HCT116 (cell line): ENCODE measurements at regions not wholly inside any gene's neighbourhood (a gene's known extent, or its start where the extent isn't known, plus 50 kb on each side); places are given as distances from the start of the nearest gene placed in this dataset.

Source experiments
- CEBPB ChIP-seq: IDR thresholded peaks from 2 replicates; pipeline ENCODE4 v1.6.1; 2012; ENCODE audit warnings: low read depth
- EZH2 ChIP-seq: fragments of 200-600 bp; sonication (generic); IDR thresholded peaks from 2 replicates; pipeline ENCODE4 v1.6.1; 2017; ENCODE audit warnings: antibody characterized with exemption, mixed run types
- EZH2phosphoT487 ChIP-seq: fragments of 200-600 bp; IDR thresholded peaks from 2 replicates; pipeline ENCODE4 v1.6.1; 2018; ENCODE audit warnings: antibody characterized with exemption, borderline replicate concordance
- POLR2A ChIP-seq: IDR thresholded peaks from 2 replicates; pipeline ENCODE4 v1.7.0; 2011; ENCODE audit warnings: borderline replicate concordance; ENCODE audit not compliant: insufficient read depth, insufficient read length; ENCODE audit errors: extremely low read depth
- POLR2AphosphoS5 ChIP-seq: IDR thresholded peaks from 2 replicates; pipeline ENCODE4 v1.6.1; 2011; ENCODE audit warnings: mild to moderate bottlenecking, low read depth, low read length, moderate library complexity
- RAD21 ChIP-seq: IDR thresholded peaks from 2 replicates; pipeline ENCODE4 v1.6.1; 2012; ENCODE audit warnings: low read depth, mild to moderate bottlenecking
- SIN3A ChIP-seq: IDR thresholded peaks from 2 replicates; pipeline ENCODE4 v1.6.1; 2012; ENCODE audit warnings: low read depth
- ZFX ChIP-seq: fragments of 450-650 bp; IDR thresholded peaks from 2 replicates; pipeline ENCODE4 v1.6.1; 2017
- TF ChIP-seq, protein P1 (sequence below): IDR thresholded peaks from 2 replicates; pipeline ENCODE4 v1.6.1; 2012
- TF ChIP-seq, protein P2 (sequence below), 3 experiments: fragments of 200-600 bp in 1 of 3; sonication (generic) in 1 of 3; IDR thresholded peaks in 2 of 3; conservative IDR thresholded peaks in 1 of 3; 2 replicates each; pipeline ENCODE4 v1.5.1; 2012 to 2017; ENCODE audit warnings: low read depth in 2 of 3, low read length in 2 of 3, antibody characterized with exemption in 1 of 3, borderline replicate concordance in 1 of 3, control low read depth in 1 of 3, mild to moderate bottlenecking in 1 of 3, mixed read lengths in 1 of 3, mixed run types in 1 of 3, moderate library complexity in 1 of 3; ENCODE audit not compliant: insufficient read depth in 1 of 3
- TF ChIP-seq, protein P3 (sequence below): IDR thresholded peaks from 2 replicates; pipeline ENCODE4 v1.6.1; 2012; ENCODE audit warnings: low read depth
- TF ChIP-seq, protein P4 (sequence below): IDR thresholded peaks from 2 replicates; pipeline ENCODE4 v1.6.1; 2011; ENCODE audit warnings: mild to moderate bottlenecking, low read length, moderate library complexity; ENCODE audit not compliant: insufficient replicate concordance; ENCODE audit errors: extremely low read depth

DNA sequence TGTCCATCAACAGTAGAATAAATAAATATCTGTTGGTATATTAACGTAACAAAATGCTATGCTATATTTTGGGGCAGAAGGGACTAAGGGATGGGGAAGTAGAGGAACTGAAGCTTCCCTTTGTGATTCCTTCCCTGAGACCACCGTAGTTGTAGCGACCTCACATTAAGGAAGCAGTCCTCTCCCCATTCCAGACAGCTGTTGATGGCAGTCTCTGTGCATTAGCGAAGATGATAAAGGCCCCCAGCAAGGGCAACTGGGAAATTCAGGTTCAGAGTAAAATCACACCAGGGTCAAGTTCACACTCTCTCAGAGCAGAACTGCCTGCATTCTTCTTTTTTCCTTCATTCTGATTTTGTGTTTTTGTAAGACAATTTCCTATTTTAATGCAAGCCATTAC, 259.0 kb downstream of the MEX3B start:
- TF ChIP-seq CEBPB (no peak), POLR2AphosphoS5 (no peak), EZH2phosphoT487 (no peak), EZH2 (no peak), SIN3A (no peak), ZFX (no peak), POLR2A (no peak), RAD21 (no peak)
- TF ChIP-seq, protein P1, sequence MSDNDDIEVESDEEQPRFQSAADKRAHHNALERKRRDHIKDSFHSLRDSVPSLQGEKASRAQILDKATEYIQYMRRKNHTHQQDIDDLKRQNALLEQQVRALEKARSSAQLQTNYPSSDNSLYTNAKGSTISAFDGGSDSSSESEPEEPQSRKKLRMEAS: no peak
- TF ChIP-seq, protein P2, sequence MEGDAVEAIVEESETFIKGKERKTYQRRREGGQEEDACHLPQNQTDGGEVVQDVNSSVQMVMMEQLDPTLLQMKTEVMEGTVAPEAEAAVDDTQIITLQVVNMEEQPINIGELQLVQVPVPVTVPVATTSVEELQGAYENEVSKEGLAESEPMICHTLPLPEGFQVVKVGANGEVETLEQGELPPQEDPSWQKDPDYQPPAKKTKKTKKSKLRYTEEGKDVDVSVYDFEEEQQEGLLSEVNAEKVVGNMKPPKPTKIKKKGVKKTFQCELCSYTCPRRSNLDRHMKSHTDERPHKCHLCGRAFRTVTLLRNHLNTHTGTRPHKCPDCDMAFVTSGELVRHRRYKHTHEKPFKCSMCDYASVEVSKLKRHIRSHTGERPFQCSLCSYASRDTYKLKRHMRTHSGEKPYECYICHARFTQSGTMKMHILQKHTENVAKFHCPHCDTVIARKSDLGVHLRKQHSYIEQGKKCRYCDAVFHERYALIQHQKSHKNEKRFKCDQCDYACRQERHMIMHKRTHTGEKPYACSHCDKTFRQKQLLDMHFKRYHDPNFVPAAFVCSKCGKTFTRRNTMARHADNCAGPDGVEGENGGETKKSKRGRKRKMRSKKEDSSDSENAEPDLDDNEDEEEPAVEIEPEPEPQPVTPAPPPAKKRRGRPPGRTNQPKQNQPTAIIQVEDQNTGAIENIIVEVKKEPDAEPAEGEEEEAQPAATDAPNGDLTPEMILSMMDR (IDR thresholded peaks at IDR 0.05 in 2 of 3, conservative IDR thresholded peaks at IDR 0.05 in 1 of 3; ENCODE audit: borderline replicate concordance in 1 of 3, insufficient read depth in 1 of 3, low read depth in 2 of 3, low read length in 2 of 3): no peak
- TF ChIP-seq, protein P3, sequence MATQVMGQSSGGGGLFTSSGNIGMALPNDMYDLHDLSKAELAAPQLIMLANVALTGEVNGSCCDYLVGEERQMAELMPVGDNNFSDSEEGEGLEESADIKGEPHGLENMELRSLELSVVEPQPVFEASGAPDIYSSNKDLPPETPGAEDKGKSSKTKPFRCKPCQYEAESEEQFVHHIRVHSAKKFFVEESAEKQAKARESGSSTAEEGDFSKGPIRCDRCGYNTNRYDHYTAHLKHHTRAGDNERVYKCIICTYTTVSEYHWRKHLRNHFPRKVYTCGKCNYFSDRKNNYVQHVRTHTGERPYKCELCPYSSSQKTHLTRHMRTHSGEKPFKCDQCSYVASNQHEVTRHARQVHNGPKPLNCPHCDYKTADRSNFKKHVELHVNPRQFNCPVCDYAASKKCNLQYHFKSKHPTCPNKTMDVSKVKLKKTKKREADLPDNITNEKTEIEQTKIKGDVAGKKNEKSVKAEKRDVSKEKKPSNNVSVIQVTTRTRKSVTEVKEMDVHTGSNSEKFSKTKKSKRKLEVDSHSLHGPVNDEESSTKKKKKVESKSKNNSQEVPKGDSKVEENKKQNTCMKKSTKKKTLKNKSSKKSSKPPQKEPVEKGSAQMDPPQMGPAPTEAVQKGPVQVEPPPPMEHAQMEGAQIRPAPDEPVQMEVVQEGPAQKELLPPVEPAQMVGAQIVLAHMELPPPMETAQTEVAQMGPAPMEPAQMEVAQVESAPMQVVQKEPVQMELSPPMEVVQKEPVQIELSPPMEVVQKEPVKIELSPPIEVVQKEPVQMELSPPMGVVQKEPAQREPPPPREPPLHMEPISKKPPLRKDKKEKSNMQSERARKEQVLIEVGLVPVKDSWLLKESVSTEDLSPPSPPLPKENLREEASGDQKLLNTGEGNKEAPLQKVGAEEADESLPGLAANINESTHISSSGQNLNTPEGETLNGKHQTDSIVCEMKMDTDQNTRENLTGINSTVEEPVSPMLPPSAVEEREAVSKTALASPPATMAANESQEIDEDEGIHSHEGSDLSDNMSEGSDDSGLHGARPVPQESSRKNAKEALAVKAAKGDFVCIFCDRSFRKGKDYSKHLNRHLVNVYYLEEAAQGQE: no peak
- TF ChIP-seq, protein P4, sequence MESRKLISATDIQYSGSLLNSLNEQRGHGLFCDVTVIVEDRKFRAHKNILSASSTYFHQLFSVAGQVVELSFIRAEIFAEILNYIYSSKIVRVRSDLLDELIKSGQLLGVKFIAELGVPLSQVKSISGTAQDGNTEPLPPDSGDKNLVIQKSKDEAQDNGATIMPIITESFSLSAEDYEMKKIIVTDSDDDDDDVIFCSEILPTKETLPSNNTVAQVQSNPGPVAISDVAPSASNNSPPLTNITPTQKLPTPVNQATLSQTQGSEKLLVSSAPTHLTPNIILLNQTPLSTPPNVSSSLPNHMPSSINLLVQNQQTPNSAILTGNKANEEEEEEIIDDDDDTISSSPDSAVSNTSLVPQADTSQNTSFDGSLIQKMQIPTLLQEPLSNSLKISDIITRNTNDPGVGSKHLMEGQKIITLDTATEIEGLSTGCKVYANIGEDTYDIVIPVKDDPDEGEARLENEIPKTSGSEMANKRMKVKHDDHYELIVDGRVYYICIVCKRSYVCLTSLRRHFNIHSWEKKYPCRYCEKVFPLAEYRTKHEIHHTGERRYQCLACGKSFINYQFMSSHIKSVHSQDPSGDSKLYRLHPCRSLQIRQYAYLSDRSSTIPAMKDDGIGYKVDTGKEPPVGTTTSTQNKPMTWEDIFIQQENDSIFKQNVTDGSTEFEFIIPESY: no peak
